22Rv1 (cell line): ENCODE measurements at regions not wholly inside any gene's neighbourhood (a gene's known extent, or its start where the extent isn't known, plus 50 kb on each side); places are given as distances from the start of the nearest gene placed in this dataset.

ENCODE experiments used
- H3K27ac ChIP-seq: fragments of 450-650 bp; 2 replicates; pipeline ENCODE4 v1.5.1; 2017
- CTCF ChIP-seq: fragments of 450-650 bp; IDR thresholded peaks from 2 replicates; pipeline ENCODE4 v1.5.1; 2017; ENCODE audit warnings: mild to moderate bottlenecking
- ZFX ChIP-seq: fragments of 450-650 bp; IDR thresholded peaks from 2 replicates; pipeline ENCODE4 v1.6.1; 2017; ENCODE audit warnings: antibody characterized with exemption, borderline replicate concordance

- H3K27ac ChIP-seq, result no peak overlapping the region
- peak; percentile 51 for TF ChIP-seq CTCF
- TF ChIP-seq ZFX, result no peak
Measured at GRCh38 chr9:12884736-12885395, 110.0 kb downstream of the LURAP1L start.

- no peak for TF ChIP-seq CTCF
- no peak overlapping the region for H3K27ac ChIP-seq
Measured at GRCh38 chr9:12889402-12890106, 114.7 kb downstream of the LURAP1L start.

GRCh38 chr9:12891588-12891987, 116.8 kb downstream of the LURAP1L start:
- TF ChIP-seq CTCF (no peak), ZFX (no peak)

GRCh38 chr9:12903316-12903715, 128.5 kb downstream of the LURAP1L start:
- TF ChIP-seq CTCF (no peak), ZFX (no peak)
- H3K27ac ChIP-seq, result no peak overlapping the region

More at GRCh38 chr9:12891588-12891987, 116.8 kb downstream of the LURAP1L start:
- no peak overlapping the region for H3K27ac ChIP-seq

- no peak overlapping the region for H3K27ac ChIP-seq
- no peak for TF ChIP-seq CTCF
Measured at GRCh38 chr9:12904261-12905000, 129.6 kb downstream of the LURAP1L start.

- TF ChIP-seq CTCF, result no peak
- TF ChIP-seq ZFX, result no peak
- no peak overlapping the region for H3K27ac ChIP-seq
Measured at GRCh38 chr9:12906646-12907045, 131.8 kb downstream of the LURAP1L start.

- TF ChIP-seq CTCF (no peak), ZFX (no peak)
- H3K27ac ChIP-seq, result no peak overlapping the region
Measured at GRCh38 chr9:12908895-12909294, 134.1 kb downstream of the LURAP1L start.
